Right lobe of liver (tissue), 4 donors: ENCODE measurements at regions not wholly inside any gene's neighbourhood (a gene's known extent, or its start where the extent isn't known, plus 50 kb on each side); places are given as distances from the start of the nearest gene placed in this dataset.

Experiments
- POLR2A ChIP-seq: fragments of 450-650 bp; IDR thresholded peaks from one replicate; pipeline ENCODE4 v1.6.1; 2017; ENCODE audit warnings: antibody characterized with exemption, mild to moderate bottlenecking
- TF ChIP-seq, protein P1 (sequence below), 4 donors: fragments of 200-600 bp in 3 of 4; fragments of 450-650 bp in 1 of 4; IDR thresholded peaks; one replicate each; pipeline versions ENCODE4 v1.5.1 to v1.8.0; 2016 to 2022; ENCODE audit warnings: antibody characterized with exemption in 4 of 4, mild to moderate bottlenecking in 2 of 4
- donor health status: DM: no; HTN: no; CAD: no.
- donor health status: DM: no; HTN: no; CAD: no.
- donor health status: DM: no; HTN: yes; CAD: no.

DNA sequence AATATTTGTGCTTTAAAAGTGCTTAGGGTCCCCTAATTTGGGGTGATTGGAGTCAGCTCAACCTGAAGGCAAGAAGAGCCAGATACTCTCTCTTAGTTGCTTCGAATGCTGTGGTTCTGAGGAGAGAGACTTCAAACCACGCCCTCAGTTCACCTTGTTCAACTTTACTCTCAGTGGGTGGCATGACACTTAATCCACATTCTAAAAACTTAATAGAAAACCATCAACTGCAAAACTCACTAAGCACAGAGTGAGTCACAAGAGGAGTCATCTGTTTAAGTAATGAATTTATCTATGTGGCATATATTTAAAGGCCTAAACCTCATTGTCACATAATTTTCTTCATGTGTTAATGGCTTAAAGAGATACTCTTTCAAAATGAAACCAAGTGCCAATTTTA lies 99.5 kb upstream of the SLC4A4 start:
- TF ChIP-seq, protein P1, sequence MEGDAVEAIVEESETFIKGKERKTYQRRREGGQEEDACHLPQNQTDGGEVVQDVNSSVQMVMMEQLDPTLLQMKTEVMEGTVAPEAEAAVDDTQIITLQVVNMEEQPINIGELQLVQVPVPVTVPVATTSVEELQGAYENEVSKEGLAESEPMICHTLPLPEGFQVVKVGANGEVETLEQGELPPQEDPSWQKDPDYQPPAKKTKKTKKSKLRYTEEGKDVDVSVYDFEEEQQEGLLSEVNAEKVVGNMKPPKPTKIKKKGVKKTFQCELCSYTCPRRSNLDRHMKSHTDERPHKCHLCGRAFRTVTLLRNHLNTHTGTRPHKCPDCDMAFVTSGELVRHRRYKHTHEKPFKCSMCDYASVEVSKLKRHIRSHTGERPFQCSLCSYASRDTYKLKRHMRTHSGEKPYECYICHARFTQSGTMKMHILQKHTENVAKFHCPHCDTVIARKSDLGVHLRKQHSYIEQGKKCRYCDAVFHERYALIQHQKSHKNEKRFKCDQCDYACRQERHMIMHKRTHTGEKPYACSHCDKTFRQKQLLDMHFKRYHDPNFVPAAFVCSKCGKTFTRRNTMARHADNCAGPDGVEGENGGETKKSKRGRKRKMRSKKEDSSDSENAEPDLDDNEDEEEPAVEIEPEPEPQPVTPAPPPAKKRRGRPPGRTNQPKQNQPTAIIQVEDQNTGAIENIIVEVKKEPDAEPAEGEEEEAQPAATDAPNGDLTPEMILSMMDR (IDR thresholded peaks at IDR 0.05) = no peak
- TF ChIP-seq POLR2A = no peak
